Stomach smooth muscle (tissue), 2 donors: ENCODE measurements at regions not wholly inside any gene's neighbourhood (a gene's known extent, or its start where the extent isn't known, plus 50 kb on each side); places are given as distances from the start of the nearest gene placed in this dataset.

Experiments
- H3K27ac ChIP-seq: one replicate; pipeline ENCODE4 v1.7.0; 2013; ENCODE audit warnings: mild to moderate bottlenecking, low read length, inconsistent platforms
- H3K27me3 ChIP-seq, 2 donors: one replicate each; pipeline ENCODE4 v1.7.0; 2013; ENCODE audit warnings: low read length in 2 of 2; ENCODE audit not compliant: insufficient read depth in 2 of 2, control insufficient read depth in 1 of 2
- H3K36me3 ChIP-seq, 2 donors: one replicate each; pipeline ENCODE4 v1.7.0; 2013; ENCODE audit warnings: low read length in 2 of 2; ENCODE audit not compliant: control insufficient read depth in 2 of 2, insufficient read depth in 2 of 2
- H3K4me1 ChIP-seq: one replicate; pipeline ENCODE4 v1.7.0; 2013; ENCODE audit warnings: low read length; ENCODE audit not compliant: control insufficient read depth, insufficient read depth
- H3K4me3 ChIP-seq, 2 donors: one replicate each; pipeline ENCODE4 v1.7.0; 2013; ENCODE audit warnings: low read length in 2 of 2
- H3K9ac ChIP-seq, 2 donors: one replicate each; pipeline ENCODE4 v1.7.0; 2013; ENCODE audit warnings: low read length in 2 of 2, mild to moderate bottlenecking in 1 of 2
- H3K9me3 ChIP-seq, 2 donors: one replicate each; pipeline ENCODE4 v1.7.0; 2013; ENCODE audit warnings: low read length in 2 of 2; ENCODE audit not compliant: control insufficient read depth in 2 of 2
- donor health status: healthy.
- donor health status: Pancreatic carcinoma.

DNA sequence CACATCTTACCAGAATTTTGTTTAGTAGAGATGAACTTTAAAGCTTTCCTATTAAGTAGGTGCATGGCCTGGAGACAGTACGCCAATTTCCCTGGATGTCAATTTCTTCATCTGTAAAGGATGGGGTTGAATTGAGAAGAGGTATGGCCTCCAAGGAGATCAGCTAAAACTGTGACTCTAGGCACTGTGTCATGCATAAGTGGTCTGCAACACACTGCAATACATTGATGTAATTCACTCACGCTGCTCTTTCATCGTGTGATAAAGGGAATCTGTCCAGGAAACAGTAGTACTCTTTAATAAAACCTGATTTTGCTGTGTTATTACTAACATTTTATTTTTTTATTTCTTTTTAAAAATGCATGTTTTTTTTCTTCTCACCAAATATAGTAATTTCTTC lies 795.8 kb downstream of the DIAPH3 start:
- no peaks in the 10 kb centered on the region for H3K9me3 ChIP-seq
- no peak overlapping the region for H3K27ac ChIP-seq
- H3K4me3 ChIP-seq: no peak overlapping the region
- no peaks in the 10 kb centered on the region for H3K36me3 ChIP-seq
- no peaks in the 10 kb centered on the region for H3K27me3 ChIP-seq
- H3K9ac ChIP-seq: no peak overlapping the region
- peaks cover 17% of the 10 kb centered on the region for H3K4me1 ChIP-seq

GRCh38 chr13:59368693-59369092 lies 795.0 kb downstream of the DIAPH3 start:
- H3K4me1 ChIP-seq: peaks cover 18% of the 10 kb centered on the region
- H3K9ac ChIP-seq: no peak overlapping the region
- H3K4me3 ChIP-seq: no peak overlapping the region
- H3K36me3 ChIP-seq: no peaks in the 10 kb centered on the region
- H3K9me3 ChIP-seq: no peaks in the 10 kb centered on the region
- no peaks in the 10 kb centered on the region for H3K27me3 ChIP-seq
- peak overlapping the region; percentile 18 for H3K27ac ChIP-seq

DNA sequence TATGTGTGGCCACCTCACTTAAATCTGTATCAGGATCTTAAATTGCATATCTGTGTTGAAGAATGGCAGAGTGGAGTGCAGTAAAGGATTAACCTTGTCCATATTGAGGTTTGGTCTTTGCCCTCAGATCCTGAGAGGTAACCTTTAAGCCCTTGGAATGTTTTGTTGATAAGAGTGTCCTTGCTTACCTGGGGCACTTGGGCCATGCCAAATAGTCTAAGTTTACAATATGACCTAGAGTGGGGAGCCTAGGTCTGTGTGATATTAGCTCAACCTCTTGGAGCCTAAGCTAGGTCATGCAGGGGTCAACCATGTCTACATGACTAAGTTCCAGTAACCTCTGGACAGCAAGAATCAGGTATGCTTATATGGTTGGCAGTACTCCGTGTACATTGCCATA lies 792.5 kb downstream of the DIAPH3 start:
- no peaks in the 10 kb centered on the region for H3K36me3 ChIP-seq
- peaks cover 20% of the 10 kb centered on the region for H3K4me1 ChIP-seq
- no peaks in the 10 kb centered on the region for H3K9me3 ChIP-seq
- no peaks in the 10 kb centered on the region for H3K27me3 ChIP-seq
- no peak overlapping the region for H3K27ac ChIP-seq
- no peak overlapping the region for H3K4me3 ChIP-seq
- H3K9ac ChIP-seq: no peak overlapping the region

- Histone ChIP-seq H3K9ac (no peak overlapping the region), H3K36me3 (no peaks in the 10 kb centered on the region), H3K4me1 (peaks cover 20% of the 10 kb centered on the region), H3K27ac (no peak overlapping the region), H3K9me3 (no peaks in the 10 kb centered on the region), H3K4me3 (no peak overlapping the region), H3K27me3 (no peaks in the 10 kb centered on the region)
Observed at GRCh38 chr13:59373341-59373740, 790.4 kb downstream of the DIAPH3 start.

- H3K27ac ChIP-seq: no peak overlapping the region
- no peak overlapping the region for H3K4me3 ChIP-seq
- peaks cover 18% of the 10 kb centered on the region for H3K4me1 ChIP-seq
- no peak overlapping the region for H3K9ac ChIP-seq
- H3K9me3 ChIP-seq: no peaks in the 10 kb centered on the region
- no peaks in the 10 kb centered on the region for H3K36me3 ChIP-seq
- no peaks in the 10 kb centered on the region for H3K27me3 ChIP-seq
Observed at GRCh38 chr13:59374691-59375090, 789.0 kb downstream of the DIAPH3 start.

DNA sequence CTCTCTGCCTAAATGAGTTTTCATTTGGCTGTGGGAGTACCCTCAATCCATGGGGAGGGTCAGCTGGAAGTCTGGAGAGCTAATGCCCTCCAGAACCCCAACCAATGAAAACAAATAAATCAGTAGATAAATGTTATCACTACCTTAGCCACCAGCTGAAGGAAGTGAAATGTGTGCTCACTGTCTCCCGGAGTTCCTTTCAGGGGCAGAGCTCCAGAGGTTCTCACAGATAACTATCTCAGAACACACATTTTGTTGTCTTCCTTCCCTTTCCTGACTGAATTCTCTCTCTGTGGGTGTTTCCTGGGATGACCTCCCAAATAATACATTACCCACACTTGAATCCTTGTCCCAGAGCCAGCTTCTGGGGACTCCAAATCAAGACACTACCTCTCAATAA lies 779.6 kb downstream of the DIAPH3 start:
- H3K4me3 ChIP-seq: no peak overlapping the region

GRCh38 chr13:59391696-59392095 lies 772.0 kb downstream of the DIAPH3 start:
- H3K27ac ChIP-seq: no peak overlapping the region
- H3K4me1 ChIP-seq: no peaks in the 10 kb centered on the region

More for the DNA sequence above, 779.6 kb downstream of the DIAPH3 start:
- no peaks in the 10 kb centered on the region for H3K36me3 ChIP-seq
- no peaks in the 10 kb centered on the region for H3K9me3 ChIP-seq
- H3K27me3 ChIP-seq: no peaks in the 10 kb centered on the region
- H3K4me1 ChIP-seq: no peaks in the 10 kb centered on the region
- no peak overlapping the region for H3K9ac ChIP-seq
- no peak overlapping the region for H3K27ac ChIP-seq

GRCh38 chr13:59392328-59392727 lies 771.4 kb downstream of the DIAPH3 start:
- Histone ChIP-seq H3K27ac (no peak overlapping the region), H3K4me1 (no peaks in the 10 kb centered on the region), H3K9me3 (no peaks in the 10 kb centered on the region), H3K27me3 (no peaks in the 10 kb centered on the region), H3K9ac (no peak overlapping the region), H3K4me3 (no peak overlapping the region), H3K36me3 (no peaks in the 10 kb centered on the region)

More at GRCh38 chr13:59391696-59392095, 772.0 kb downstream of the DIAPH3 start:
- no peaks in the 10 kb centered on the region for H3K36me3 ChIP-seq
- no peak overlapping the region for H3K9ac ChIP-seq
- no peaks in the 10 kb centered on the region for H3K9me3 ChIP-seq
- H3K4me3 ChIP-seq: no peak overlapping the region
- no peaks in the 10 kb centered on the region for H3K27me3 ChIP-seq

DNA sequence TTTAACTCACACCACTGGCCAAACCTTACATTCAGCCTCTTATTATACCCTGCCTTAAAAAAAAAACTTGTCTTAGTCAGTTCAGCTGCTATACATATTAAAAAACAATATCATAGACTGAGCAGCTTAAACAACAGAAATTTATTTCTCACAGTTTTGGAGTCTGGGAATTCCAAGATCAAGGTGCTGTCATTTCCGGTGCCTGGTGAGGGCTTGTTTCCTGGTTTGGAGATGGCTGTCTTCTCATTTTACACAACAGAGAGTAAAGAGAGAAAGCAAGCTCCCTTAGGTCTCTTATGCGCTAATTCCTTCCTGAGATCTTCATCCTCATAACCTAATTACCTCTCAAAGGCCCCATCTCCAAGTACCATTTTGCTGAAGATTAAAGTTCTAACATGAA lies 769.2 kb downstream of the DIAPH3 start:
- Histone ChIP-seq H3K9me3 (no peaks in the 10 kb centered on the region), H3K27ac (no peak overlapping the region), H3K4me1 (peaks cover 4% of the 10 kb centered on the region), H3K36me3 (no peaks in the 10 kb centered on the region), H3K4me3 (no peak overlapping the region), H3K27me3 (no peaks in the 10 kb centered on the region), H3K9ac (no peak overlapping the region)

DNA sequence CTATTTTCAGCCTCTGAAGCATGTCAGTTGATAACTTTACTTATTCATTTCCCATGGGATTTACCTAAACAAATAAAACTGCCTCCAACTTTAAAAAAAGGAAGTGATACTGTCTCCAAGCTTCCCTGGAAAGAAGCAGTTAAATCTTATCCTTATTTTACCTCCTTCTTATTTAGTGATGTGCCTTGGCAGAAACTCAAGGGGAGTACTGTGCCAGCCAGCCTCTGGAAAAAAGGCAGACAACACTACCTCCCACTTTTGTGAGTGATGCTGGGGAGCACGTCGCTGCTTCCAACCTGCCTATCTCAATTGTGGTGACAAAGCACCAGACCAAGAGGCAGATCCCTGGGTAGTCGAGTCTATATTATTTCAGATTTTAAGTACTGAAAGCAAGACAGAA lies 765.6 kb downstream of the DIAPH3 start:
- no peaks in the 10 kb centered on the region for H3K9me3 ChIP-seq
- H3K27me3 ChIP-seq: no peaks in the 10 kb centered on the region
- no peak overlapping the region for H3K9ac ChIP-seq
- no peak overlapping the region for H3K27ac ChIP-seq
- peaks cover 4% of the 10 kb centered on the region for H3K4me1 ChIP-seq
- no peak overlapping the region for H3K4me3 ChIP-seq
- no peaks in the 10 kb centered on the region for H3K36me3 ChIP-seq

DNA sequence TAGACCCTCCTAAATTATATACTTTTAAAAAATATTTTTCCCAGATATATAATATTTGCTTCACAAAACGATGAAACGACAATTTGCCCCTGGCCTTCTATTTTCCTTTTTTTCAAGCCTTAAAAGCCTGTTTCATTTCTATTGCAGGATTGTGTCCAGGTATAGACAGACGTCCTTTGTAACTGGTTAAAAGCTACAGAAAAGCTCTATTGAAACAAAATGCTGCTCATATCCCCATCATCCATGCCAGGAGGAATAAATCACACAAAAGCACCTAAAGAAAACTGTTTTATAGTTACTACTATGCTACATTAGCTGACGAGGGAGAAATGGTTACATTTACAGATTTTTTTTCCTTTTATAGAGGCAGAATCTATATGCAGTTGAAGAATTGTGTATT lies 765.1 kb downstream of the DIAPH3 start:
- H3K27ac ChIP-seq: no peak overlapping the region
- H3K4me1 ChIP-seq: peaks cover 4% of the 10 kb centered on the region
- H3K9ac ChIP-seq: no peak overlapping the region
- H3K4me3 ChIP-seq: no peak overlapping the region
- H3K36me3 ChIP-seq: no peaks in the 10 kb centered on the region
- no peaks in the 10 kb centered on the region for H3K27me3 ChIP-seq
- no peaks in the 10 kb centered on the region for H3K9me3 ChIP-seq
